Left ventricle myocardium inferior (tissue), 1 donor: ENCODE measurements at regions not wholly inside any gene's neighbourhood (a gene's known extent, or its start where the extent isn't known, plus 50 kb on each side); places are given as distances from the start of the nearest gene placed in this dataset.

ENCODE experiments used
- DNase-seq: peaks from one replicate; pipeline ENCODE4 v3.0.0-alpha.2; 2020
- H3K27ac ChIP-seq: fragments of 200-600 bp; replicated peaks from 2 replicates; pipeline ENCODE4 v1.8.0; 2021
- H3K27me3 ChIP-seq: fragments of 200-600 bp; 2 replicates; pipeline ENCODE4 v1.8.0; 2021; ENCODE audit warnings: low read depth
- H3K36me3 ChIP-seq: fragments of 200-600 bp; 2 replicates; pipeline ENCODE4 v1.8.0; 2021
- H3K4me1 ChIP-seq: fragments of 200-600 bp; 2 replicates; pipeline ENCODE4 v1.8.0; 2021
- H3K4me3 ChIP-seq: fragments of 200-600 bp; 2 replicates; pipeline ENCODE4 v1.8.0; 2021; ENCODE audit warnings: mild to moderate bottlenecking, moderate library complexity
- H3K9me3 ChIP-seq: fragments of 200-600 bp; replicated peaks from 2 replicates; pipeline ENCODE4 v1.8.0; 2021
- intact Hi-C: fragments of 100-400 bp; cut with micrococcal nuclease; formaldehyde crosslinking; loops from one replicate; pipeline ENCODE4 v1.11.0; 2022
- TF ChIP-seq, protein P1 (sequence below): fragments of 200-600 bp; IDR thresholded peaks from 2 replicates; pipeline ENCODE4 v1.8.0; 2021; ENCODE audit warnings: antibody characterized with exemption, mild to moderate bottlenecking, borderline replicate concordance
- donor health status: DM: no; HTN: yes; CAD: no; lungs with severe emphysema.

DNA sequence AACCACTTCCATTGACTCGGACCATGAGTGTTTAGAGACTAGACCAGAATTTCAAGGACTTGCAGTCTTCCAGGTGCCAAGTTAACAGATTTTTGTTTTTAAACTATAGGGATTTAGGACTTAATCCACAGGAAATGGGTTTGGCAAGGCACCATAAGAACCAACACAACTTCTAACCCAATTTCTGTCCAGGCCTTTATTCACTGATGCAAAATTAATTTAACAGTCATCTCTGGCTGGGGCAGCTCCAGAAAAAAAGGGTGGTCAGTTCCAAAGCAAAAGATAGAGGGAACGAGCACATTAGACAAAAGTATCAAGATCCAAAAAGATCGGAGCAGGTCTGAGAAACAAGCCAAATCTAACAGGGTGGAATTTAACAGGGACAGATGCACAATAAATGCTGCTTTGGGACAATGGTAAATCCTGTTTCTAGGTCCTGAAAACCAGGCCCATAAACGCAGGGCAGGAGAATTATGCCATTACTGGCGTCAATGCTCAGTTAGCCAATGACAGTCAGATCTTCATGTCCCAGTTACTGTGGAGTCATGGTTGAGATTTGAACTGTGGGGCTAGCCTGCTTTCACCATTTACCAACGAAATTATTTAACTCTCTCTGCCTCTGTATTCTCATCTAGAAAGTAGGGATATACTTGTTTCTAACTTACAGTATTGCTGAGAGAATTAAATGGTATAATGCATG is 590.8 kb upstream of the BRINP1 start:
- DNase-seq: no peak

DNA sequence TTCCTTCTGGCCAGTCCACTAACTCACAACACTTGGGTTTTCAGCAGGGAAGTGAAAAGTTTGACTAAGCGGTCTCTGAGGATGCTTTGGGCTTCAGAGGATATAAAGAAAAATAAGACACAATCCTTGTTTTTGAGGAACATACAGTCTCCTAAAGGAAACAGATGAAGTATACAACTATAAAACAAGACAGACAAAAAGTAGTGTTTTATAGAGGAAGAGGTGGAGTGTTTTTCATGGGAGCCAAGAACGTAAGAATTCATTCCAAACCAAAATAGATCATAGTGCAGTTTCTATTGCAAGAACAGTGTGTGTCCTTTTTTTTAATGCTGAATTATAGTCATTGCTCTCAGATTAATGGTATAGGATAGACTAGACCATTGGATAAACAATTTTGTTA is 586.9 kb upstream of the BRINP1 start:
- no peaks in the 10 kb centered on the region for H3K9me3 ChIP-seq
- no peak for DNase-seq
- TF ChIP-seq, protein P1, sequence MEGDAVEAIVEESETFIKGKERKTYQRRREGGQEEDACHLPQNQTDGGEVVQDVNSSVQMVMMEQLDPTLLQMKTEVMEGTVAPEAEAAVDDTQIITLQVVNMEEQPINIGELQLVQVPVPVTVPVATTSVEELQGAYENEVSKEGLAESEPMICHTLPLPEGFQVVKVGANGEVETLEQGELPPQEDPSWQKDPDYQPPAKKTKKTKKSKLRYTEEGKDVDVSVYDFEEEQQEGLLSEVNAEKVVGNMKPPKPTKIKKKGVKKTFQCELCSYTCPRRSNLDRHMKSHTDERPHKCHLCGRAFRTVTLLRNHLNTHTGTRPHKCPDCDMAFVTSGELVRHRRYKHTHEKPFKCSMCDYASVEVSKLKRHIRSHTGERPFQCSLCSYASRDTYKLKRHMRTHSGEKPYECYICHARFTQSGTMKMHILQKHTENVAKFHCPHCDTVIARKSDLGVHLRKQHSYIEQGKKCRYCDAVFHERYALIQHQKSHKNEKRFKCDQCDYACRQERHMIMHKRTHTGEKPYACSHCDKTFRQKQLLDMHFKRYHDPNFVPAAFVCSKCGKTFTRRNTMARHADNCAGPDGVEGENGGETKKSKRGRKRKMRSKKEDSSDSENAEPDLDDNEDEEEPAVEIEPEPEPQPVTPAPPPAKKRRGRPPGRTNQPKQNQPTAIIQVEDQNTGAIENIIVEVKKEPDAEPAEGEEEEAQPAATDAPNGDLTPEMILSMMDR: no peak
- no peak overlapping the region for H3K4me3 ChIP-seq
- intact Hi-C loops: no loop called here
- no peak overlapping the region for H3K27ac ChIP-seq
- no peaks in the 10 kb centered on the region for H3K36me3 ChIP-seq
- H3K4me1 ChIP-seq: no peaks in the 10 kb centered on the region
- H3K27me3 ChIP-seq: peaks cover 30% of the 10 kb centered on the region

More for the DNA sequence above, 590.8 kb upstream of the BRINP1 start:
- Histone ChIP-seq H3K27me3 (peaks cover 34% of the 10 kb centered on the region), H3K4me3 (no peak overlapping the region), H3K36me3 (no peaks in the 10 kb centered on the region), H3K4me1 (peaks cover 11% of the 10 kb centered on the region), H3K27ac (no peak overlapping the region), H3K9me3 (no peaks in the 10 kb centered on the region)
- TF ChIP-seq, protein P1: no peak
- intact Hi-C loops: no loop called here

- H3K4me1 ChIP-seq: no peaks in the 10 kb centered on the region
- no peak overlapping the region for H3K4me3 ChIP-seq
- no peaks in the 10 kb centered on the region for H3K36me3 ChIP-seq
- TF ChIP-seq, protein P1: no peak
- no peak overlapping the region for H3K27ac ChIP-seq
- intact Hi-C loops: no loop called here
- no peaks in the 10 kb centered on the region for H3K9me3 ChIP-seq
- H3K27me3 ChIP-seq: peaks cover 30% of the 10 kb centered on the region
- no peak for DNase-seq
Measured at GRCh38 chr9:119955276-119955675, 586.0 kb upstream of the BRINP1 start.

DNA sequence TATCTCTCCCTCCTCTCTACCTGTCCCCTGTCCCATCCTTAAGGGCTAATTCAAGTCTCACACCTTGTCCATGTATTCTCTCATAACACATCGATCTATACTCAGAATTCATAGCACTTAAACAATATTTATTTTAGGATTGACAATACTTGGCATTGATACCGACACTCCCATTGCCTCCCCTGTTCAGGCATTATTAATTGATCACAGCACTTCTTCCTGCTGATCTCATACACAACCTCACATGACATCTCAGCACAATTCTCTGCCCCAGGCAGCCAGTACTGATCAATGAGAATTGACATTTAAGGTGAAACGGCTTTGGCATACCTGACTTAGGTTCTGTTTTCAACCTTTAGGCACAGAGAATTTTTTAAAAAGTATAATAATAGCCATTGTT is 582.4 kb upstream of the BRINP1 start:
- H3K27me3 ChIP-seq: peaks cover 29% of the 10 kb centered on the region
- no peaks in the 10 kb centered on the region for H3K9me3 ChIP-seq
- H3K4me1 ChIP-seq: no peaks in the 10 kb centered on the region
- no peak overlapping the region for H3K4me3 ChIP-seq
- DNase-seq: no peak
- H3K36me3 ChIP-seq: no peaks in the 10 kb centered on the region
- peak overlapping the region; percentile 30 for H3K27ac ChIP-seq
- intact Hi-C loops: no loop called here
- TF ChIP-seq, protein P1: no peak

GRCh38 chr9:119951090-119951489 is 581.9 kb upstream of the BRINP1 start:
- no peaks in the 10 kb centered on the region for H3K4me1 ChIP-seq
- intact Hi-C loops: no loop called here

More at GRCh38 chr9:119951090-119951489, 581.9 kb upstream of the BRINP1 start:
- Histone ChIP-seq H3K27ac (peak overlapping the region; percentile 30), H3K36me3 (no peaks in the 10 kb centered on the region), H3K9me3 (no peaks in the 10 kb centered on the region), H3K27me3 (peaks cover 25% of the 10 kb centered on the region), H3K4me3 (no peak overlapping the region)
- no peak for DNase-seq
- TF ChIP-seq, protein P1: no peak
